HepG2 (cell line): ENCODE measurements at regions not wholly inside any gene's neighbourhood (a gene's known extent, or its start where the extent isn't known, plus 50 kb on each side); places are given as distances from the start of the nearest gene placed in this dataset.

Experiments used
- ATAC-seq: fragments of 200-7000 bp; cut with Tn5 transposase; 3 replicates; pipeline ENCODE4 v1.9.1; 2020; ENCODE audit warnings: mild to moderate bottlenecking, moderate library complexity
- BruUV-seq: library from RNA; stranded (reverse); fragments of 400-500 nt; replicated peaks from 2 replicates; lab custom pipeline; 2021; lab: Mats Ljungman, UMichigan
- CTCF ChIA-PET: fragments of 300-600 bp; formaldehyde crosslinking; extraction: SDS; loops from one replicate; lab custom pipeline; 2021; ENCODE audit warnings: low total read pairs, inconsistent platforms, low intra/inter-chr PET ratio; lab: Yijun Ruan, JAX
- POLR2A ChIA-PET: fragments of 350-600 bp; sonication (Branson Sonifier 250); formaldehyde crosslinking; loops from one replicate; lab custom pipeline; 2020; ENCODE audit warnings: antibody characterized with exemption, inconsistent platforms; lab: Yijun Ruan, JAX
- DNase-seq: peaks from one replicate; pipeline ENCODE4 v3.0.0-alpha.2; 2015; ENCODE audit warnings: low spot score
- FAIRE-seq: peaks from 3 replicates; lab custom pipeline; 2011; peaks lifted over from hg19 to GRCh38; lab: Jason Lieb, UNC
- H2AFZ ChIP-seq: one replicate; pipeline ENCODE4 v1.6.1; 2011; ENCODE audit warnings: low read length, inconsistent platforms
- H3K27ac ChIP-seq: fragments of 300-600 bp; 3 replicates; pipeline ENCODE4 v1.8.0; 2011; ENCODE audit warnings: mixed run types, mild to moderate bottlenecking, mixed read lengths, low read length, inconsistent platforms; ENCODE audit not compliant: insufficient read depth; ENCODE audit errors: extremely low read length
- H3K27me3 ChIP-seq, 2 experiments: fragments of 200-600 bp in 1 of 2; 2 replicates in 1 of 2; 3 replicates in 1 of 2; pipeline versions ENCODE4 v1.6.0 to v1.8.0; 2011; ENCODE audit warnings: low read length in 2 of 2, mild to moderate bottlenecking in 2 of 2, moderate library complexity in 2 of 2, inconsistent platforms in 1 of 2; ENCODE audit not compliant: insufficient read depth in 2 of 2, control insufficient read depth in 1 of 2
- H3K36me3 ChIP-seq, 2 experiments: fragments of 200-600 bp in 1 of 2; replicated peaks in 1 of 2; 2 replicates in 1 of 2; 3 replicates in 1 of 2; pipeline versions ENCODE4 v1.5.1 to v1.8.0; 2011; ENCODE audit warnings: low read length in 2 of 2, inconsistent platforms in 1 of 2; ENCODE audit not compliant: insufficient read depth in 2 of 2, control insufficient read depth in 1 of 2
- H3K4me1 ChIP-seq: 2 replicates; pipeline ENCODE4 v1.5.1; 2012; ENCODE audit warnings: low read length, inconsistent platforms; ENCODE audit not compliant: insufficient read depth
- H3K4me2 ChIP-seq: 2 replicates; pipeline ENCODE4 v1.6.0; 2011; ENCODE audit warnings: low read depth, low read length, inconsistent platforms
- H3K4me3 ChIP-seq, 3 experiments: fragments of 200-600 bp in 1 of 3; sonication (generic), shearing (Covaris generic) in 1 of 3; replicated peaks in 1 of 3; 2 replicates each; pipeline ENCODE4 v1.5.1; 2011 to 2016; ENCODE audit warnings: low read length in 3 of 3, inconsistent platforms in 2 of 3, low read depth in 2 of 3, mild to moderate bottlenecking in 2 of 3, control low read depth in 1 of 3, mixed read lengths in 1 of 3; ENCODE audit not compliant: insufficient read depth in 1 of 3
- H3K79me2 ChIP-seq: one replicate; pipeline ENCODE4 v1.6.1; 2011; ENCODE audit warnings: low read length, inconsistent platforms; ENCODE audit not compliant: insufficient read depth
- H3K9ac ChIP-seq: 2 replicates; pipeline ENCODE4 v1.6.0; 2011; ENCODE audit warnings: mild to moderate bottlenecking, low read depth, low read length, inconsistent platforms; ENCODE audit not compliant: insufficient read depth
- H3K9me3 ChIP-seq: 2 replicates; pipeline ENCODE4 v1.5.1; 2012; ENCODE audit warnings: mild to moderate bottlenecking, low read length
- H4K20me1 ChIP-seq: 2 replicates; pipeline ENCODE4 v1.6.0; 2011; ENCODE audit warnings: inconsistent platforms, mild to moderate bottlenecking, low read length, moderate library complexity; ENCODE audit not compliant: insufficient read depth
- TFAP4 ChIP-seq: sonication (generic); IDR thresholded peaks from 2 replicates; pipeline ENCODE4 v1.6.1; 2016; ENCODE audit warnings: low read depth, borderline replicate concordance
- ZNF333 ChIP-seq: sonication (generic); formaldehyde crosslinking; IDR thresholded peaks from 2 replicates; pipeline ENCODE4 v1.4.0; 2020; ENCODE audit warnings: mild to moderate bottlenecking, missing genetic modification reagents, borderline replicate concordance
- ZNF674 ChIP-seq: sonication (generic); formaldehyde crosslinking; IDR thresholded peaks from 2 replicates; pipeline ENCODE4 v1.5.0; 2020; ENCODE audit warnings: low read depth, mild to moderate bottlenecking, missing genetic modification reagents
- ZNF770 ChIP-seq: sonication (generic); formaldehyde crosslinking; IDR thresholded peaks from 2 replicates; pipeline ENCODE4 v1.5.0; 2020; ENCODE audit warnings: mild to moderate bottlenecking, missing genetic modification reagents
- ZNF879 ChIP-seq: sonication (generic); formaldehyde crosslinking; IDR thresholded peaks from 2 replicates; pipeline ENCODE4 v1.8.1; 2023; ENCODE audit warnings: missing genetic modification reagents
- WGBS: methylation state at CpG from one replicate; pipeline ENCODE4 v1.1.6; 2017; ENCODE audit warnings: low lambda C conversion rate; 5-methylcytosine and 5-hydroxymethylcytosine counted together
- in situ Hi-C: cut with HindIII; loops from 2 replicates; pipeline ENCODE4 v1.10.0; 2017; ENCODE audit warnings: low pct_unique_long_range_greater_than_20kb; ENCODE audit not compliant: extremely low pct_ligation_motif_present
- intact Hi-C: fragments of 100-400 bp; cut with micrococcal nuclease; formaldehyde crosslinking; loops from one replicate; pipeline ENCODE4 v1.10.0; 2022; ENCODE audit not compliant: unreplicated experiment

- TF ChIP-seq TFAP4 = no peak
- no peak for TF ChIP-seq ZNF333 (CRISPR knock-in tag)
- no peak for TF ChIP-seq ZNF674 (CRISPR knock-in tag)
Measured at GRCh38 chr2:123606631-123607030, 418.5 kb upstream of the CNTNAP5 start (continued).

DNA sequence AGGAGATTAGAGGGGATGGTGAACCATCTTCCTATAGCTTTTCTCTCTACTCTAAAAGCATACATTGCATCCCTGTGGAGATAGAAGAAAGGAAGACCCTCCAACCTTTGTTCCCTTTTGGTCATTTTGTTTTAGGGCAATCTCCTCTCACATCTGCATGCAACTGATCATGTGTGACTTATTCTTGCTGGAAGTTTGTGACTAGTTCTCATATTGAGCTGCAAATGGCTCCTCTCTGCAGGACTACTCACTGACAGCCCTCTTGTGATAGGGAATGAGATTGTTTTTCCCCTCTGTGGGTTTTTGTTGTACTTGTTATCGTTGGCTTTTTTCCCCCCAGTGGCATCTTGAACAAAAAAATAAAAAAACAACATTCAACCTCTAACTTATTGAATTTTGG lies 416.0 kb upstream of the CNTNAP5 start:
- Histone ChIP-seq H3K4me3 (no peak overlapping the region), H3K27ac (no peak overlapping the region), H3K79me2 (no peaks in the 10 kb centered on the region), H3K4me1 (no peaks in the 10 kb centered on the region), H3K36me3 (no peaks in the 10 kb centered on the region), H3K4me2 (no peak overlapping the region), H3K27me3 (no peaks in the 10 kb centered on the region), H3K9me3 (peaks cover 97% of the 10 kb centered on the region), H4K20me1 (no peaks in the 10 kb centered on the region), H3K9ac (no peak overlapping the region), H2AFZ (no peak overlapping the region)
- TF ChIP-seq ZNF770 (CRISPR knock-in tag) (no peak), ZNF879 (no peak)
- FAIRE-seq (no peak), ATAC-seq (no peak), DNase-seq (no peak)
- in situ Hi-C loops (no loop called here), intact Hi-C loops (no loop called here)
- POLR2A ChIA-PET = no interaction called here
- no TSS peak for BruUV-seq
- CTCF ChIA-PET = no interaction called here
- 2% methylated on average over 1 of the region's 1 CpG for WGBS
